Glutamatergic neuron (in vitro differentiated cells): ENCODE measurements at regions not wholly inside any gene's neighbourhood (a gene's known extent, or its start where the extent isn't known, plus 50 kb on each side); places are given as distances from the start of the nearest gene placed in this dataset.
"Not testable (repeated sequence)": the region's sequence is repeated elsewhere in the genome, so short reads cannot be mapped to it uniquely, and the experiment has no call there.

Experiments
- DNase-seq: peaks from one replicate; pipeline ENCODE4 v3.0.0; 2022
- H3K27ac Mint-ChIP-seq: one replicate; pipeline ENCODE4 v1.8.0; 2020; ENCODE audit warnings: mild to moderate bottlenecking, mixed read lengths, inconsistent platforms; ENCODE audit not compliant: unreplicated experiment
- H3K27me3 Mint-ChIP-seq: one replicate; pipeline ENCODE4 v1.8.0; 2020; ENCODE audit warnings: mild to moderate bottlenecking, moderate library complexity, mixed read lengths, inconsistent platforms; ENCODE audit not compliant: unreplicated experiment
- H3K36me3 Mint-ChIP-seq: one replicate; pipeline ENCODE4 v1.8.0; 2020; ENCODE audit warnings: mild to moderate bottlenecking, mixed read lengths, inconsistent platforms; ENCODE audit not compliant: unreplicated experiment
- H3K4me1 Mint-ChIP-seq: one replicate; pipeline ENCODE4 v1.8.0; 2020; ENCODE audit warnings: mild to moderate bottlenecking, low read depth, mixed read lengths, inconsistent platforms; ENCODE audit not compliant: unreplicated experiment
- H3K4me3 Mint-ChIP-seq: one replicate; pipeline ENCODE4 v1.8.0; 2020; ENCODE audit warnings: mild to moderate bottlenecking, mixed read lengths, inconsistent platforms; ENCODE audit not compliant: unreplicated experiment
- H3K9me3 Mint-ChIP-seq: one replicate; pipeline ENCODE4 v1.8.0; 2020; ENCODE audit warnings: mild to moderate bottlenecking, moderate library complexity, mixed read lengths, inconsistent platforms; ENCODE audit not compliant: unreplicated experiment
- TF ChIP-seq, protein P1 (sequence below): fragments of 200-600 bp; sonication (generic); IDR thresholded peaks from one replicate; pipeline ENCODE4 v1.5.0; 2021; ENCODE audit not compliant: partially characterized antibody, unreplicated experiment

DNA sequence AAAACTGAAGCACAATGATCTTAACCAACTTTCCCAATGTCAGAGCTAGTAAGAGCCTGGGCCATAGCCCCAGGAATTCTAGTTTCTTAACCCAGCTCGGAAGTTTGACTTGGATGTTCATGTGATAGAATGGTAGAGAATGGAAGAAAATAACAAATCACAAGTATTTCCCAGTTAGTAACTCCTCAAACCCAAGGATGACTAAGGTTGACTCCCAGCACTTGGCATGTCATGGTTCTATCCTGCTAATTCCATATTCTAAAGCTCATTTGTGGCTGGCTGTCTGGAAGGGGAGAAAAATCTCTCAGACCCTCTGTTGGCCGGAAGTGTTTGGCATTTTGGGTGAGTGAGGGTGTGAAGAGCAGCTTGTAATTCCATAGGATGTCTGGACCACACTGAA lies 248.7 kb downstream of the RFPL4B start:
- H3K27ac Mint-ChIP-seq, result no peak overlapping the region
- no peak overlapping the region for H3K4me3 Mint-ChIP-seq
- peaks cover 14% of the 10 kb centered on the region for H3K4me1 Mint-ChIP-seq
- H3K9me3 Mint-ChIP-seq, result peaks cover 4% of the 10 kb centered on the region
- peaks cover 2% of the 10 kb centered on the region for H3K27me3 Mint-ChIP-seq
- TF ChIP-seq, protein P1, sequence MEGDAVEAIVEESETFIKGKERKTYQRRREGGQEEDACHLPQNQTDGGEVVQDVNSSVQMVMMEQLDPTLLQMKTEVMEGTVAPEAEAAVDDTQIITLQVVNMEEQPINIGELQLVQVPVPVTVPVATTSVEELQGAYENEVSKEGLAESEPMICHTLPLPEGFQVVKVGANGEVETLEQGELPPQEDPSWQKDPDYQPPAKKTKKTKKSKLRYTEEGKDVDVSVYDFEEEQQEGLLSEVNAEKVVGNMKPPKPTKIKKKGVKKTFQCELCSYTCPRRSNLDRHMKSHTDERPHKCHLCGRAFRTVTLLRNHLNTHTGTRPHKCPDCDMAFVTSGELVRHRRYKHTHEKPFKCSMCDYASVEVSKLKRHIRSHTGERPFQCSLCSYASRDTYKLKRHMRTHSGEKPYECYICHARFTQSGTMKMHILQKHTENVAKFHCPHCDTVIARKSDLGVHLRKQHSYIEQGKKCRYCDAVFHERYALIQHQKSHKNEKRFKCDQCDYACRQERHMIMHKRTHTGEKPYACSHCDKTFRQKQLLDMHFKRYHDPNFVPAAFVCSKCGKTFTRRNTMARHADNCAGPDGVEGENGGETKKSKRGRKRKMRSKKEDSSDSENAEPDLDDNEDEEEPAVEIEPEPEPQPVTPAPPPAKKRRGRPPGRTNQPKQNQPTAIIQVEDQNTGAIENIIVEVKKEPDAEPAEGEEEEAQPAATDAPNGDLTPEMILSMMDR, result no peak
- DNase-seq, result no peak
- H3K36me3 Mint-ChIP-seq, result peaks cover 10% of the 10 kb centered on the region

DNA sequence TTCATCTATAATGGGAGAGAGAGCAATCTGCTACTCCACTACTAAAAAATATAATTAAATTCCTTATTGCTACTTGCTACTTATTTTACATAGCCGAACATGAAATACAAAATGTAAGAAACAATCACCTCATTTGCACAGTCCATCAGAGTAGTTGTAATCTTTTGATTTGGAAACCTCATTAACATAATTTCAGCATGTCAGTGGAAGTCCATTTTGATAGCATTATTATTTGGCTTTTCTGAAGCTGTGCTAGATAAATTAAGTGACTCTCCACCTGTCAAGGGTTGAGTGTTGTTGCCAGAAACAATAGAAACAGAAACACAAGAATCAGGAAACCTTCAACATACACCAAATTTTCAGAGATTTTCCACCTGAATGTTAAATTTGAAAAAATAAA lies 250.0 kb downstream of the RFPL4B start:
- Mint-ChIP-seq H3K27me3 (peaks cover 2% of the 10 kb centered on the region), H3K4me3 (no peak overlapping the region), H3K36me3 (peaks cover 10% of the 10 kb centered on the region), H3K4me1 (peaks cover 11% of the 10 kb centered on the region), H3K27ac (no peak overlapping the region), H3K9me3 (peaks cover 4% of the 10 kb centered on the region)
- no peak for DNase-seq
- TF ChIP-seq, protein P1, result no peak

DNA sequence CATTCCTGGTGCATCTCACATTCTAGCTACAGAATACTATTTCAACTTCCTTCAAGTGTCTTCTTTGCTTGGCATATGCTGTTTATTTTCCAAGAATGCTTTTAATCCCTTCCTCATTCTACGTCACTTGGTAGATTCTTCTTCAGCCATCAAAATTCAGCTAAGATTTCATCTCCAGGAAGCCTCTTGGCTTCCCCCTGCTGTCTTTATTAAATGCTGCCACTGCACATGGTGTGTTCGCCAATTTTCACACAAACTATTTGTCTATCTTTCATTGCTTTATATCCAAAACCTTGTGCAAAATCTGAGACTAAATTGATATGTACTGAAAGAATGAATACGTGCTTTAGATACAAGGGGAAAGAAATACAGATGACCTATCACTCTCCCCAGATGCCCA lies 253.0 kb downstream of the RFPL4B start:
- H3K4me1 Mint-ChIP-seq, result peaks cover 11% of the 10 kb centered on the region
- no peak overlapping the region for H3K27ac Mint-ChIP-seq
- no peak for DNase-seq
- H3K27me3 Mint-ChIP-seq, result no peaks in the 10 kb centered on the region
- no peaks in the 10 kb centered on the region for H3K36me3 Mint-ChIP-seq
- TF ChIP-seq, protein P1, result no peak
- no peak overlapping the region for H3K4me3 Mint-ChIP-seq
- H3K9me3 Mint-ChIP-seq, result peaks cover 4% of the 10 kb centered on the region

DNA sequence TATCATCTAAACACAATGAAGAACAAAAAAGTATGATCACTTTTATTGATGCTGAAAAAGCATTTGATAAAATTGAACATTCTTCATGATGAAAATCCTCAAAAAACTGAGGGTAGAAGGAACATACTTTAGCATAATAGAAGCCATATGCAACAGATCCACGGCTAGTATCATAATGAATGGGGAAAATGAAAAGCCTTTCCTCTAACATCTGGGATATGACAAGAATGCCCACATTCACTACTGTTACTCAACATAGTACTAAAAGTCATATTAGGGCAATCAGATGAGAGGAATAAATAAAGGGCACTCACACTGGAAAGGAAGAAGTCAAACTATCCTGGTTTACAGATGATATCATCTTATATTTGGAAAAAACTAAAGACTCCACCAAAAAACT lies 256.6 kb downstream of the RFPL4B start:
- Mint-ChIP-seq H3K27me3 (peaks cover 2% of the 10 kb centered on the region), H3K9me3 (peaks cover 10% of the 10 kb centered on the region), H3K27ac (no peak overlapping the region), H3K36me3 (peaks cover 6% of the 10 kb centered on the region), H3K4me1 (no peaks in the 10 kb centered on the region), H3K4me3 (no peak overlapping the region)
- DNase-seq, result no peak
- TF ChIP-seq, protein P1, result no peak

DNA sequence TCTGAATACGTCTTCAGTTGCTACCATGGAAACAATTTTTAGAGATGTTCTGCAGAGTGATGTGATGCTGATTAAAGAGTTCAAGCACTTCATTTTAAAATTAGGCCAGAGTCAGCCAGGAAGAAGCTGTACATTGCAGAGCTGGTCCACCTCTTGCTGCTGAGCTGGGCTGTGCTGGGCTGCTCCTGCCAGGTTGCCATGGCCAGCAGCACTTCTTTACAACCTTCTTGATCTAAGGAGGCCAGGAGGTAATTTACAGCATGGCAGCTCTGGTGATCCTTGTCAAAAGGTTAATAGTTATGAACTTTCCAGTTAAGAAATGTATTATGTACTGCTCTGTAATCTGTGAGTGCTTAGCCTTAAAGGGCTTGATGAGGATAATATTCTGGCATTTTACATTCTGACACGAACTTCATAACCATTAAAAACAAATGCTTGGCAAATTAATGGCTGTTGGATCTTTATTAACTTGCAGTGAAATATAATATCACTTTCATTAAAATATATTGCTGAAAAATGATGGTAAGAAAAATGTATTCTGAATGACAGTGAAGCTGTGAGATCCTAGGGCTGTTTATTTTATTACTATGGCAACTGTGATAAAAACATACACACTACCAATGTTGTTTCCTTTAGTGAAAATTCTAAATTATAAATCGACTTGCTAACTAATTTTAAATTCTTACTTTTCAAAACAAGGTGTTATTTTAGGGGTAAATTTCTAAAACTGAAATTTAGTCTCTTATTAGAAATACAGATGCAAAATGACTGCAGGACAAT lies 259.7 kb downstream of the RFPL4B start:
- Mint-ChIP-seq H3K4me1 (no peaks in the 10 kb centered on the region), H3K27me3 (peaks cover 2% of the 10 kb centered on the region), H3K36me3 (peaks cover 16% of the 10 kb centered on the region), H3K27ac (no peak overlapping the region), H3K9me3 (peaks cover 8% of the 10 kb centered on the region), H3K4me3 (no peak overlapping the region)
- TF ChIP-seq, protein P1, result no peak
- DNase-seq, result no peak

DNA sequence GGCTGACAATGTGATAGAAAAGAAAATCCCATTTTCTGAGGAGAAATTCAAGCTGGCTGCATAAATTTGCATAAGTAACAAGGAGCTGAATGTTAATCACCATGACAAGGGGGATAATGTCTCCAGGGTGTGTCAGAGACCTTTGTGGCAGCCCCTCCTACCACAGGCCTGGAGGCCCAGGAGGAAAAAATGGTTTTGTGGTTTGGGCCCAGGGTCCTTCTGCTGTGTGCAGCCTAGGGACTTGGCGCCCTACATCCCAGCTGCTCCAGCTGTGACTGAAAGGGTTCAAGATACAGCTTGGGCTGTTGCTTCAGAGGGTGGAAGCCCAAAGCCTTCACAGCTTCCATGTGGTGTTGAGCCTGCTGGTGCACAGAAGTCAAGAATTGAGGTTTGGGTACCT lies 261.8 kb downstream of the RFPL4B start:
- H3K4me1 Mint-ChIP-seq, DNase-seq, H3K4me3 Mint-ChIP-seq, H3K27ac Mint-ChIP-seq, H3K27me3 Mint-ChIP-seq, H3K9me3 Mint-ChIP-seq: not testable (repeated sequence)
- H3K36me3 Mint-ChIP-seq, result peaks cover 16% of the 10 kb centered on the region
